Right atrium auricular region (tissue), 2 donors: ENCODE measurements at regions not wholly inside any gene's neighbourhood (a gene's known extent, or its start where the extent isn't known, plus 50 kb on each side); places are given as distances from the start of the nearest gene placed in this dataset.

Source experiments
- DNase-seq: peaks from one replicate; pipeline ENCODE4 v3.0.0-alpha.2; 2019; ENCODE audit warnings: low spot score
- H3K27ac ChIP-seq, 2 donors: fragments of 200-600 bp; sonication (generic); 1 replicate in 1 of 2; 2 replicates in 1 of 2; pipeline ENCODE4 v1.5.1; 2016 to 2019
- H3K27me3 ChIP-seq, 2 donors: fragments of 200-600 bp; sonication (generic); one replicate each; pipeline versions ENCODE4 v1.5.1 to v1.6.0; 2017 to 2019
- H3K36me3 ChIP-seq: fragments of 200-600 bp; sonication (generic); one replicate; pipeline ENCODE4 v1.5.1; 2016
- H3K4me1 ChIP-seq, 2 donors: fragments of 200-600 bp; sonication (generic); one replicate each; pipeline versions ENCODE4 v1.5.1 to v1.6.0; 2017 to 2019
- H3K4me3 ChIP-seq, 2 donors: fragments of 200-600 bp; sonication (generic); 1 replicate in 1 of 2; 2 replicates in 1 of 2; pipeline ENCODE4 v1.5.1; 2017 to 2019; ENCODE audit warnings: mild to moderate bottlenecking in 1 of 2, moderate library complexity in 1 of 2
- H3K9me3 ChIP-seq, 2 donors: fragments of 200-600 bp; sonication (generic); one replicate each; pipeline ENCODE4 v1.5.1; 2019
- CTCF ChIP-seq, 2 donors: fragments of 200-600 bp; sonication (generic); IDR thresholded peaks; one replicate each; pipeline ENCODE4 v1.5.1; 2019; ENCODE audit warnings: antibody characterized with exemption in 2 of 2

- Histone ChIP-seq H3K9me3 (no peaks in the 10 kb centered on the region), H3K4me1 (peaks cover 0 to 35% of the 10 kb centered on the region in 2 donors)
- no peak for TF ChIP-seq CTCF (IDR thresholded peaks at IDR 0.05)
These were observed 58.4 kb upstream of the PCGF5 start for GRCh38 chr10:91162050-91162494.

DNA sequence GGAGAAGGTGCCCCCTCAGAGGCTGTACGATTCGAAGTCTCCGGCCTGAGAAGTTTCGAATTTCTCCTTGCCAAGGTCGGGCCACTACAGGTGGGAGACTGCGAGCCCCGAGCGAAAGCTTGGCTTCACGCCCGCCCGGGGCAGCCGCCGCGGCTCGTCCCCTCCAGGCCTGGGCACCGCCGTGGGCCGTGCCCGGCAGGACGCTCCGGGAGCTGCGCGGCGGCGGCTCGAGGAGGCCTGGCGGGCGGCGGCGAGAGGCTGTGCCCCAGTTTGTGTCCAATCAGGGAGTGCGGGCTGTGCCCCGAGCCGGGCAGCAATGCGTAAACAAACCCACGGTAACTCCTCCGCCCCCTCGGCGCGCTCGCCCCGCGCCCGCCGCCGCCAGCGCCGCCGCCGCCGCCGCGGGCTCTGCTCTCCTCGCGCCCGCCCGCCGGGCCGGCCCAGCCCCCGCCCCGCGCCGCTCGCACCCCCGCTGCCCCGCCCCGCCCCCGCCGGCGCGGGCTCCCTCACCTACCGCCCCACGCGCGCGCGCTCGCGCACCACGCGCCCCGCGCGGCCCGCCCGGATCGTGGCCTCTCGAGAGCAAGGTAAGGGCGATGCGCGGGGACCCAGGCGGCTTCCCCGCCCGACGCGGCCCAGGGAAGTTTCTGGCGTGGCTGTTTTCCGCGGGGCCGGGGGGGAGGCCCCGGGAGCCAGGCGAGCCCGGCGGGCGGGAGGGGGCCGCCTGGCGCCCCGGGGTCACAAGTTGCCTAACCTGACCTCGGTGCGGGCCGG is 57.8 kb upstream of the PCGF5 start:
- peak; percentile 68 for DNase-seq
- H3K27me3 ChIP-seq: no peaks in the 10 kb centered on the region
- peak overlapping the region; percentile 93 to 97 for H3K27ac ChIP-seq
- H3K36me3 ChIP-seq: no peaks in the 10 kb centered on the region
- TF ChIP-seq CTCF (IDR thresholded peaks at IDR 0.05): no peak
- H3K4me3 ChIP-seq: peak overlapping the region; percentile 75 to 91
- H3K4me1 ChIP-seq: peaks cover 0 to 35% of the 10 kb centered on the region in 2 donors
- no peaks in the 10 kb centered on the region for H3K9me3 ChIP-seq

More at GRCh38 chr10:91162050-91162494, 58.4 kb upstream of the PCGF5 start:
- Histone ChIP-seq H3K27ac (peak overlapping the region; percentile 93 to 96), H3K27me3 (no peaks in the 10 kb centered on the region), H3K36me3 (no peaks in the 10 kb centered on the region), H3K4me3 (peak overlapping the region; percentile 60 to 75)
- no peak for DNase-seq

DNA sequence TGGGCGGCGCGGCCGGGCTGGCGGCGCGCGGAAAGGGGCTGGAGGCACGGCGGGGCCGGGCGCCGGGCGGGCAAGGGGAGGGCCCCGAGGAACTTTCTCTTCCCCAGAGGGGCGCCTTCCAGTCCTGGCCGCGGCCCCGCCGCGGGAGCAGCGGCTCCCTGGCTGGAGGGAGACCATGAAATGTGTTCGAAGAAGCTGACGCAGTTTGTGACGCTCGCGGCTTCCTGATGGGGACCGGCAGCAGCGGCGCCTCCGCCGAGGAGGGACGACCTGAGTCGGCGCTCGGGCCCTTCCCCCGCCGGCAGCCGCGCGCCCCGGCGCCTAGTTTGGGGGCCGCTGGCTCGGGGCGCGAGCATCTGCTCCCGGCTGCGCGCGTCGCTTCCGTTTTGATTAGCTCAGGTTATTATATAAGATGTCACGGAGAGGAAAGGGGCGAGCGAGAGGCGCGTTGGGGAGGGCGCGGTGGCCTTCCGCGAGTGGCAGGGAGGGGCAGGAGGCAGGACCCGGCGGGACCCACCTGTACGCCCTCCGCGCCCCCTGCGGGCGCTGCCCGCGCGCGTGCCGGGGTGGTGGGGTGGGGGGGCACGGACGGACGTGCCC is 57.1 kb upstream of the PCGF5 start:
- no peaks in the 10 kb centered on the region for H3K27me3 ChIP-seq
- peak in 1 of 2 donors; percentile 35 for TF ChIP-seq CTCF (IDR thresholded peaks at IDR 0.05)
- no peaks in the 10 kb centered on the region for H3K36me3 ChIP-seq
- H3K4me3 ChIP-seq: peak overlapping the region; percentile 75 to 91
- peak overlapping the region; percentile 93 to 97 for H3K27ac ChIP-seq
- H3K9me3 ChIP-seq: no peaks in the 10 kb centered on the region
- H3K4me1 ChIP-seq: peaks cover 0 to 35% of the 10 kb centered on the region in 2 donors
- no peak for DNase-seq

- Histone ChIP-seq H3K36me3 (no peaks in the 10 kb centered on the region), H3K27ac (peak overlapping the region; percentile 93 to 97), H3K4me1 (peaks cover 0 to 35% of the 10 kb centered on the region in 2 donors), H3K4me3 (peak overlapping the region; percentile 75 to 91), H3K9me3 (no peaks in the 10 kb centered on the region), H3K27me3 (no peaks in the 10 kb centered on the region)
- TF ChIP-seq CTCF (IDR thresholded peaks at IDR 0.05): no peak
- DNase-seq: peak; percentile 89
These were observed 56.5 kb upstream of the PCGF5 start for GRCh38 chr10:91163869-91164474.

- Histone ChIP-seq H3K27ac (peak overlapping the region; percentile 93 to 97), H3K4me3 (peak overlapping the region; percentile 75 to 91), H3K9me3 (no peaks in the 10 kb centered on the region), H3K36me3 (no peaks in the 10 kb centered on the region), H3K4me1 (peaks cover 0 to 35% of the 10 kb centered on the region in 2 donors), H3K27me3 (no peaks in the 10 kb centered on the region)
- no peak for TF ChIP-seq CTCF (IDR thresholded peaks at IDR 0.05)
- DNase-seq: no peak
These were observed 55.9 kb upstream of the PCGF5 start for GRCh38 chr10:91164520-91165065.
